SK-N-SH (cell line): ENCODE measurements at regions not wholly inside any gene's neighbourhood (a gene's known extent, or its start where the extent isn't known, plus 50 kb on each side); places are given as distances from the start of the nearest gene placed in this dataset.

Experiments
- CTCF ChIA-PET: fragments of 300-600, 350-600 bp; formaldehyde crosslinking; extraction: SDS; loops from one replicate; lab custom pipeline; 2021; lab: Yijun Ruan, JAX
- POLR2A ChIA-PET: fragments of 350-600 bp; sonication (Branson Sonifier 250); formaldehyde crosslinking; extraction: SDS; loops from one replicate; lab custom pipeline; 2020; ENCODE audit warnings: antibody characterized with exemption, inconsistent platforms; lab: Yijun Ruan, JAX
- DNase-seq: peaks from one replicate; pipeline ENCODE4 v3.0.0; 2012
- H2AFZ ChIP-seq: fragments of 200-600 bp; sonication (generic); 2 replicates; pipeline ENCODE4 v1.8.1; 2016; ENCODE audit warnings: antibody characterized with exemption, mild to moderate bottlenecking, low read depth
- H3F3A ChIP-seq: fragments of 200-600 bp; sonication (generic); replicated peaks from 2 replicates; pipeline ENCODE3; 2016; ENCODE audit warnings: antibody characterized with exemption, mild to moderate bottlenecking; ENCODE audit not compliant: insufficient read depth
- H3K27ac ChIP-seq, 2 experiments: fragments of 200-500 bp in 1 of 2; fragments of 200-600 bp in 1 of 2; sonication (Bioruptor generic) in 1 of 2; sonication (generic), shearing (Covaris generic) in 1 of 2; 2 replicates each; pipeline versions ENCODE4 v1.5.1 to v1.6.1; 2014 to 2016; ENCODE audit warnings: low read depth in 2 of 2, inconsistent platforms in 1 of 2, low read length in 1 of 2, mild to moderate bottlenecking in 1 of 2, mixed read lengths in 1 of 2
- H3K27me3 ChIP-seq: fragments of 200-600 bp; sonication (generic), shearing (Covaris generic); 2 replicates; pipeline ENCODE4 v1.6.1; 2016; ENCODE audit warnings: mixed run types; ENCODE audit not compliant: insufficient read depth
- H3K36me3 ChIP-seq, 2 experiments: fragments of 200-500 bp in 1 of 2; fragments of 200-600 bp in 1 of 2; sonication (Bioruptor generic) in 1 of 2; sonication (generic) in 1 of 2; replicated peaks in 1 of 2; 2 replicates each; pipeline versions ENCODE3 to v1.5.1; 2014 to 2016; ENCODE audit warnings: low read length in 1 of 2, mild to moderate bottlenecking in 1 of 2; ENCODE audit not compliant: insufficient read depth in 2 of 2, control insufficient read depth in 1 of 2
- H3K4me1 ChIP-seq, 2 experiments: fragments of 200-500 bp in 1 of 2; fragments of 200-600 bp in 1 of 2; sonication (Bioruptor generic) in 1 of 2; sonication (generic), shearing (Covaris generic) in 1 of 2; 2 replicates each; pipeline versions ENCODE4 v1.5.1 to v1.6.1; 2014 to 2016; ENCODE audit warnings: low read depth in 1 of 2, low read length in 1 of 2, mixed run types in 1 of 2; ENCODE audit not compliant: insufficient read depth in 2 of 2, control insufficient read depth in 1 of 2
- H3K4me2 ChIP-seq: fragments of 200-600 bp; sonication (generic), shearing (Covaris generic); 2 replicates; pipeline ENCODE4 v1.6.1; 2017; ENCODE audit warnings: mixed run types
- H3K4me3 ChIP-seq, 2 experiments: fragments of 200-500 bp in 1 of 2; fragments of 200-600 bp in 1 of 2; sonication (Bioruptor generic) in 1 of 2; sonication (generic), shearing (Covaris generic) in 1 of 2; 2 replicates each; pipeline versions ENCODE4 v1.5.1 to v1.8.1; 2014 to 2016; ENCODE audit warnings: low read depth in 2 of 2, inconsistent platforms in 1 of 2, low read length in 1 of 2, mild to moderate bottlenecking in 1 of 2, mixed read lengths in 1 of 2, moderate library complexity in 1 of 2
- H3K79me2 ChIP-seq: fragments of 200-600 bp; sonication (generic); 2 replicates; pipeline ENCODE4 v1.8.1; 2017; ENCODE audit warnings: mild to moderate bottlenecking; ENCODE audit not compliant: insufficient read depth
- H3K9ac ChIP-seq: fragments of 200-600 bp; sonication (generic); 2 replicates; pipeline ENCODE4 v1.6.1; 2017; ENCODE audit warnings: mixed run types
- H3K9me2 ChIP-seq: fragments of 200-600 bp; sonication (generic); 2 replicates; pipeline ENCODE4 v1.6.1; 2017; ENCODE audit warnings: mixed run types
- H3K9me3 ChIP-seq: fragments of 200-600 bp; sonication (generic); 2 replicates; pipeline ENCODE4 v1.6.1; 2017; ENCODE audit warnings: mixed run types, mild to moderate bottlenecking, moderate library complexity
- H4K20me1 ChIP-seq: fragments of 200-600 bp; sonication (generic); 2 replicates; pipeline ENCODE4 v1.6.1; 2017; ENCODE audit warnings: mild to moderate bottlenecking, mixed run types; ENCODE audit not compliant: insufficient read depth
- CHD2 ChIP-seq: fragments of 150-350 bp; IDR thresholded peaks from 2 replicates; pipeline ENCODE4 v1.6.1; 2018; ENCODE audit warnings: low read length; ENCODE audit not compliant: partially characterized antibody
- EP300 ChIP-seq, 2 experiments: IDR thresholded peaks; 2 replicates each; pipeline versions ENCODE4 v1.4.0 to v1.6.1; 2012; ENCODE audit warnings: borderline replicate concordance in 1 of 2, low read depth in 1 of 2, low read length in 1 of 2
- RAD21 ChIP-seq: IDR thresholded peaks from 2 replicates; pipeline ENCODE4 v1.6.1; 2012; ENCODE audit warnings: mild to moderate bottlenecking, low read length
- SIN3A ChIP-seq: IDR thresholded peaks from 2 replicates; pipeline ENCODE4 v1.6.1; 2012; ENCODE audit warnings: low read depth, mild to moderate bottlenecking, low read length, moderate library complexity, borderline replicate concordance
- TCF12 ChIP-seq: IDR thresholded peaks from 2 replicates; pipeline ENCODE4 v1.4.0; 2012
- YY1 ChIP-seq: IDR thresholded peaks from 2 replicates; pipeline ENCODE4 v1.4.0; 2012; ENCODE audit warnings: low read depth, mild to moderate bottlenecking
- WGBS: methylation state at CpG from one replicate; pipeline ENCODE4 v1.1.6; 2017; ENCODE audit warnings: low lambda C conversion rate; 5-methylcytosine and 5-hydroxymethylcytosine counted together
- TF ChIP-seq, protein P1 (sequence below): IDR thresholded peaks from 2 replicates; pipeline ENCODE4 v1.4.0; 2012; ENCODE audit warnings: low read depth, borderline replicate concordance
- TF ChIP-seq, protein P2 (sequence below): fragments of 200-600 bp; sonication (generic); IDR thresholded peaks from 2 replicates; pipeline ENCODE4 v1.6.1; 2017; ENCODE audit warnings: antibody characterized with exemption, mild to moderate bottlenecking, moderate library complexity

DNA sequence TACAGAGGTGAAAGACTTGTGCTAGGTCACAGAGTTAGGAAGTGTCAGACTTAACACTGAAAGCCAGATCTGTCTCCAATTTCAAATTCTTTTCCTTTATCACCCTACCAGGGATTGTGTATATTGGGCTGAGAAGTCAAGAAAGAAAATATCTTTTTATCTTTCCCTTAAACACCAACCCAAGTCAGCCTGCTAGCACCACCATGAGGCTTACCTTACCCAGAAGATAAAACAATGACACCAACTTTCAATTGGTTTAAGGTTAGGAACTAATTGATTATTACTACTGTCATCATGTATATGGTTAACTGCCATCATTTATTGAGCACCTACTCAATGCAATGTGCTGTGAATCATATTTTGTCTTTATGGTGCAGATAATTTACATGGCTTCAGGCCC lies 178.9 kb upstream of the FOXD3 start:
- no peak for DNase-seq
- Histone ChIP-seq H3K27me3 (no peaks in the 10 kb centered on the region), H3F3A (no peaks in the 10 kb centered on the region), H3K36me3 (no peaks in the 10 kb centered on the region), H3K79me2 (no peaks in the 10 kb centered on the region), H3K9me2 (no peaks in the 10 kb centered on the region), H3K4me3 (no peak overlapping the region), H3K9ac (no peak overlapping the region), H3K27ac (no peak overlapping the region), H4K20me1 (no peaks in the 10 kb centered on the region), H3K4me1 (no peaks in the 10 kb centered on the region), H3K9me3 (no peaks in the 10 kb centered on the region), H2AFZ (no peak overlapping the region), H3K4me2 (no peak overlapping the region)
- ChIA-PET POLR2A (no interaction called here), CTCF (no interaction called here)
- TF ChIP-seq RAD21 (peak; percentile 13; the same call in 1 of the 2 replicates), CHD2 (no peak), YY1 (no peak), SIN3A (no peak)
- TF ChIP-seq, protein P1, sequence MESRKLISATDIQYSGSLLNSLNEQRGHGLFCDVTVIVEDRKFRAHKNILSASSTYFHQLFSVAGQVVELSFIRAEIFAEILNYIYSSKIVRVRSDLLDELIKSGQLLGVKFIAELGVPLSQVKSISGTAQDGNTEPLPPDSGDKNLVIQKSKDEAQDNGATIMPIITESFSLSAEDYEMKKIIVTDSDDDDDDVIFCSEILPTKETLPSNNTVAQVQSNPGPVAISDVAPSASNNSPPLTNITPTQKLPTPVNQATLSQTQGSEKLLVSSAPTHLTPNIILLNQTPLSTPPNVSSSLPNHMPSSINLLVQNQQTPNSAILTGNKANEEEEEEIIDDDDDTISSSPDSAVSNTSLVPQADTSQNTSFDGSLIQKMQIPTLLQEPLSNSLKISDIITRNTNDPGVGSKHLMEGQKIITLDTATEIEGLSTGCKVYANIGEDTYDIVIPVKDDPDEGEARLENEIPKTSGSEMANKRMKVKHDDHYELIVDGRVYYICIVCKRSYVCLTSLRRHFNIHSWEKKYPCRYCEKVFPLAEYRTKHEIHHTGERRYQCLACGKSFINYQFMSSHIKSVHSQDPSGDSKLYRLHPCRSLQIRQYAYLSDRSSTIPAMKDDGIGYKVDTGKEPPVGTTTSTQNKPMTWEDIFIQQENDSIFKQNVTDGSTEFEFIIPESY = no peak
- TF ChIP-seq, protein P2, sequence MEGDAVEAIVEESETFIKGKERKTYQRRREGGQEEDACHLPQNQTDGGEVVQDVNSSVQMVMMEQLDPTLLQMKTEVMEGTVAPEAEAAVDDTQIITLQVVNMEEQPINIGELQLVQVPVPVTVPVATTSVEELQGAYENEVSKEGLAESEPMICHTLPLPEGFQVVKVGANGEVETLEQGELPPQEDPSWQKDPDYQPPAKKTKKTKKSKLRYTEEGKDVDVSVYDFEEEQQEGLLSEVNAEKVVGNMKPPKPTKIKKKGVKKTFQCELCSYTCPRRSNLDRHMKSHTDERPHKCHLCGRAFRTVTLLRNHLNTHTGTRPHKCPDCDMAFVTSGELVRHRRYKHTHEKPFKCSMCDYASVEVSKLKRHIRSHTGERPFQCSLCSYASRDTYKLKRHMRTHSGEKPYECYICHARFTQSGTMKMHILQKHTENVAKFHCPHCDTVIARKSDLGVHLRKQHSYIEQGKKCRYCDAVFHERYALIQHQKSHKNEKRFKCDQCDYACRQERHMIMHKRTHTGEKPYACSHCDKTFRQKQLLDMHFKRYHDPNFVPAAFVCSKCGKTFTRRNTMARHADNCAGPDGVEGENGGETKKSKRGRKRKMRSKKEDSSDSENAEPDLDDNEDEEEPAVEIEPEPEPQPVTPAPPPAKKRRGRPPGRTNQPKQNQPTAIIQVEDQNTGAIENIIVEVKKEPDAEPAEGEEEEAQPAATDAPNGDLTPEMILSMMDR = peak; percentile 28

DNA sequence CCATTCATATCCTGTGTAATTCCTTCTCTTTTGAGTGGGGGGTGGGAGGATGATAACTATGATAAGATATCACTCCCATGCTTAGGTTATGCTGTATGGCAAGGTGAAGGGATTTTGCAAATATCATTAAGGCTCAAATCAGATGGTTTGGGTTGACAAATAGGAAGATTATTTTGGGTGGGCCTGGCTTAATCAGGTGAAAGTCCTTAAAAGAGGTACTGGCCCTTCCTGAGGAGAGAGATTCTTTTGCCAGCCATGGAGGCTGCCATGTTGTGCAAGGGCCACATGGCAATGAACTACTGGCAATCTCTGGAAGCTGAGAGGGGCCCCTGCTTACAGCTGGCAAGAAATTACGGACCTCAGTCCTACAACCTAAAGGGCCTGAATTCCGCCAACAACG lies 174.6 kb upstream of the FOXD3 start:
- no peak overlapping the region for H3K27ac ChIP-seq
- ChIA-PET POLR2A (no interaction called here), CTCF (interaction anchor here (0.7 to 2.4 kb wide), 5 partner anchors 12 to 306 kb away, joined by 3 to 31 read pairs (median 11); no protein-coding TSS in a partner anchor)
- no peaks in the 10 kb centered on the region for H3K9me3 ChIP-seq
- H3K36me3 ChIP-seq = no peaks in the 10 kb centered on the region
- no peaks in the 10 kb centered on the region for H3K9me2 ChIP-seq
- no peaks in the 10 kb centered on the region for H3K27me3 ChIP-seq
- H3K9ac ChIP-seq = no peak overlapping the region
- H3K4me3 ChIP-seq = no peak overlapping the region
- H3K79me2 ChIP-seq = no peaks in the 10 kb centered on the region
- no peak overlapping the region for H3K4me2 ChIP-seq
- WGBS = 47% methylated on average over 3 of the region's 3 CpGs
- DNase-seq = no peak
- H4K20me1 ChIP-seq = no peaks in the 10 kb centered on the region
- no peak for TF ChIP-seq TCF12
- TF ChIP-seq, protein P2 = no peak
- no peak for TF ChIP-seq EP300 (IDR thresholded peaks at IDR 0.05; ENCODE audit: borderline replicate concordance in 1 of 2, low read depth in 1 of 2, low read length in 1 of 2)
- no peaks in the 10 kb centered on the region for H3F3A ChIP-seq
- H3K4me1 ChIP-seq = no peaks in the 10 kb centered on the region
- H2AFZ ChIP-seq = no peak overlapping the region
